ENCODE measurements at regions not wholly inside any gene's neighbourhood (a gene's known extent, or its start where the extent isn't known, plus 50 kb on each side); places are given as distances from the start of the nearest gene placed in this dataset.

DNA sequence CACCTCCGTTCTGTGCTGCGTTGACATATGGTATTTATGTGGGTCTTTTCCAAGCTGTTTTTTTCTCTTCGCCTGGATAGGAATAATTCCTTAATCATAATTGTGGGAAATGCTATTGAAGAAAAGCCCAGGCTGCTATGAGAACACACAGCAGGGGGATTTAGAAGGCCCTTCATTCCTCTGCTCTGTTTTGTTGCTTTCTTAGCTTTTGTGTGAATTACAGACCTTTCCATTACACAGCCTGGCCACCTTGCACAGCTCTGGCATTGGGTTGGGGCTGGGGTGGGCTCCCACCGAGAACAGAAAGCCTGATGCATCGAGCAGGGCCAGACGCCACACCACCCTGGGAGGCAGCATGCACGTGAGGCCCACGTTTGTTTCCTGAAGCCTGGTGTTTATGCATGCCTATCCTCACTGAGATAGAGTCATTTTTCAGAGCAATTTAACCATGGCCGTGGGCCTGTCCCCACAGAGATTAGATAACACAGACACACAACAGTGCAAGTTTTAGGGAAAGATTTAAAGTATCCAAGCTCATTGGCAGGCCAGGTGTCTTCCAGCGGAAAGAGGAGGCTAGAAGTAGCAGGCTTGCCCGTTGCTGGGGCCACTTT, 287.6 kb upstream of the PWP1 start:
- no peak overlapping the region for H3K4me3 ChIP-seq (ENCODE audit: low read depth, low read length)
- TF ChIP-seq, protein P1, sequence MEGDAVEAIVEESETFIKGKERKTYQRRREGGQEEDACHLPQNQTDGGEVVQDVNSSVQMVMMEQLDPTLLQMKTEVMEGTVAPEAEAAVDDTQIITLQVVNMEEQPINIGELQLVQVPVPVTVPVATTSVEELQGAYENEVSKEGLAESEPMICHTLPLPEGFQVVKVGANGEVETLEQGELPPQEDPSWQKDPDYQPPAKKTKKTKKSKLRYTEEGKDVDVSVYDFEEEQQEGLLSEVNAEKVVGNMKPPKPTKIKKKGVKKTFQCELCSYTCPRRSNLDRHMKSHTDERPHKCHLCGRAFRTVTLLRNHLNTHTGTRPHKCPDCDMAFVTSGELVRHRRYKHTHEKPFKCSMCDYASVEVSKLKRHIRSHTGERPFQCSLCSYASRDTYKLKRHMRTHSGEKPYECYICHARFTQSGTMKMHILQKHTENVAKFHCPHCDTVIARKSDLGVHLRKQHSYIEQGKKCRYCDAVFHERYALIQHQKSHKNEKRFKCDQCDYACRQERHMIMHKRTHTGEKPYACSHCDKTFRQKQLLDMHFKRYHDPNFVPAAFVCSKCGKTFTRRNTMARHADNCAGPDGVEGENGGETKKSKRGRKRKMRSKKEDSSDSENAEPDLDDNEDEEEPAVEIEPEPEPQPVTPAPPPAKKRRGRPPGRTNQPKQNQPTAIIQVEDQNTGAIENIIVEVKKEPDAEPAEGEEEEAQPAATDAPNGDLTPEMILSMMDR (IDR thresholded peaks at IDR 0.05; ENCODE audit: insufficient read depth, low read length) = no peak
- no peak for DNase-seq (ENCODE audit: low read depth)

DNA sequence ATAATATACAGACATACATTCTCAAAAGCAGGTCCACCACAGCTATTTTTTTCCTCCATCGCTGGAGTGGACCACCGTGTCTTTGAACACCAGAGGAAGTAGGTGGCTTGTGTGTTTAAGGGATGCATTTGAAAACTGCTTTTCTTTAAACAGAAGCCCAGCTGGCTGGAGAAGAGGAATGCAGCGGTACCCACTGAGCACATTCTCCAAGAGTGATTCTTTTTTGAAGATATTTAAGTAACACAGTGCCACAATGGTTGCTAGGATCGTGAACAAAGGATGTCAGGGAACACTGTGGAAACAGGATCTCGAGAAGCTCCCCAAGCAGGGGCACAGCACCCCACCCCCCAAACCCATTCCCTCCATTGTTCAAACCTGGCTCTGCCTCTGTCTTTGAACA, 286.6 kb upstream of the PWP1 start:
- DNase-seq (ENCODE audit: low read depth) = peak; percentile 25
- TF ChIP-seq, protein P1 (IDR thresholded peaks at IDR 0.05; ENCODE audit: insufficient read depth, low read length) = no peak
- H3K4me3 ChIP-seq (ENCODE audit: low read depth, low read length) = no peak overlapping the region

DNA sequence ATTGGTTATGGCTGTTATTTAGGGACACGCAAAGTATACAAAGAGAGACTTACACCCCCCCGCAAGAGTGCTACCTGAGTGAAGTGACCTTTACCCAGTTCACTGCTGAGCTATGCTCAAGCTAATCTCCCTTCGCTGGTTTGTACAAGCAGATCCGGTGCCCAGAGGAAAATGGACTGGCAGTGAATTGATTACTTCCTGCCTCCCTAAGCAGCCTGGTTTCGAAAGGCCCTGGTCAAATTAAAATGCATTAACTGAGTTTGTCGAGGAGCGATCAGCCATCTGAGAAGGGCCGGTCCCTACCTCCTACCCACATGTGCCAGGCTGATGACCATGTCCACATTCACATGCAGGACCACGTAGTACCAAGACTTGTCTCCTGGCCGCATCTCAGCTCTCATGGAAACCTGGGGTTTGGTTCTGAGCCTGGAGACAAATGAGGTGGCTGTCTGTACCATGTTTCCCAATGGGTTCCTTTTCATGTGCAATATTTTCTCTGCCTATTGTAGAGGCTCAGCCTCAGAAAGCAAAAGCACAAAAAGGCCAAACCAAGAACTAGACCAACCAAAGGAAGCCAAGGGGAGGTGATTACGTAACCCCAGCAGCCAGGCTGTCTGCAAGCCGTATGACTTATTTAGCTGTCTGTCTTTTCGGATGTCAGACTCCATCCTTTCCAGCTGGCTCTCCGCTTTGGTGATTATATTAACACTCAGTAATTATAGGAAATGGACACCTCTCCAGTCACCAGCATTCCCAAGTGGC, 284.7 kb upstream of the PWP1 start:
- no peak overlapping the region for H3K4me3 ChIP-seq (ENCODE audit: low read depth, low read length)
- TF ChIP-seq, protein P1 (IDR thresholded peaks at IDR 0.05; ENCODE audit: insufficient read depth, low read length) = no peak
- peak; percentile 78 for DNase-seq (ENCODE audit: low read depth)

DNA sequence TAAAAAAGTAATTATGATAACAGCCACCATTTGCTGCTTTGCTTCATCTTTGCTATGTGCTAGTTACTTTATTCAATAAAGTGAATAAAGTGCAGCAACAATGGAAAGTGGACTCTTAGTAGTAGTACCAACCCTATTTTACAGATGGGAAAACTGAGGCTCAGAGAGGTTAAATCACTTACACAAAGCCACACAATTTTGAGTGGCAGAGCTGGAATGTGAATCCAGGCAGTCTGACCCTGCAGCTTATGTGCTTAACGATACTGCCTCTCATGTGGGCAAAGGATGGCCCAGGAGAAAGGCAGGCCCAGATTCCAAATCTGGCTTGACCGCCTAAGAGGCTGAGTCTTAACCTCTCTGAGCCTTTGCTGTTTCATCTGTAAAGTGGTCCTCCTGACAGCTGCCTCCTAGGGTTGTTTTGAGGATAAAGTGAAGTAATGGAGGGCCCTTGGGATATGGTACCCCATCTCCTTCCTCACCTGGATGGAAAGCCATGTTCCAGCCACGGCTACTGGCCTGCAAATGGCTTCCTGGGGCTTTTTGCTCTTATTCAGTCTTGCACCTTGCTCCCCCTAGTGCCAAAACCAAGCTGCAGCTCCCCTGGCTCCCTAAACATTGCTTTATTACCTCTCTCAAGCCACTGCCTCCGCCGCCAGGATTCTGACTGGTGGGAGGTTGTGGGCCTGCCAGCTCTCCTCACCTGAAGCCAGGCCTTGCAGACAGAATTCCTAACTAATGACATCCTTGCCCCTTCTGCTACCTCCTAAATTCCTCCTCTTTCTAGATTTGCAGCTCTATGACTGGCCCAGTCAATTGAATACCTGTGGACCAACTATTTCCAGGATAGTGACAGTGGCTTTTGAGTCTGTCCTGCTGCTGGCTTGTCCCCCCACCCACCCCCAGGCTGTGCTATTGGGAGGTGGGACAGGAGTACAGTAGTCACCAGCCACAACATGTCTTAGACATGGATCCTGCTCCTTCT, 283.3 kb upstream of the PWP1 start:
- TF ChIP-seq, protein P1 (IDR thresholded peaks at IDR 0.05; ENCODE audit: insufficient read depth, low read length) = peak; percentile 84
- DNase-seq (ENCODE audit: low read depth) = peak; percentile 72
- no peak overlapping the region for H3K4me3 ChIP-seq (ENCODE audit: low read depth, low read length)

DNA sequence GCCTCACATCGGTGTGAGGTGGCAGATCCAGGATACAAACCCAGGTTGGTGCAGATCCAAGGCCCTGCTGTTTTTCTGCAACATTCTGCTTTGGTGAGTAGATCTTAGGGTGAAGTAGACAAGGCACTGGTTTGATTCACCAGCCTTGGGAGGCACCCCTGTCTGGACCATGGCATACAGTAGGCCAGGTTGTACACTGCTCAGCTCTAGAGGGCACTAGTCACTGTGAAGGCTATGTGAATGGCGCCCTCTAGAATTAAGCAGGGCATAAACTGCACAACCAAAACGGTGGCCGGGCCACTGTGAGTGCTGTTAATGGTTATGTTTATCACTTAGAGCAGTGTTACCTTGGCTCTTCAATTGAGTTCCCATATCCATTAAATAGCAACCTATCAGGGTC, 280.6 kb upstream of the PWP1 start:
- no peak overlapping the region for H3K4me3 ChIP-seq (ENCODE audit: low read depth, low read length)
- peak; percentile 44 for DNase-seq (ENCODE audit: low read depth)
- TF ChIP-seq, protein P1 (IDR thresholded peaks at IDR 0.05; ENCODE audit: insufficient read depth, low read length) = peak; percentile 54

DNA sequence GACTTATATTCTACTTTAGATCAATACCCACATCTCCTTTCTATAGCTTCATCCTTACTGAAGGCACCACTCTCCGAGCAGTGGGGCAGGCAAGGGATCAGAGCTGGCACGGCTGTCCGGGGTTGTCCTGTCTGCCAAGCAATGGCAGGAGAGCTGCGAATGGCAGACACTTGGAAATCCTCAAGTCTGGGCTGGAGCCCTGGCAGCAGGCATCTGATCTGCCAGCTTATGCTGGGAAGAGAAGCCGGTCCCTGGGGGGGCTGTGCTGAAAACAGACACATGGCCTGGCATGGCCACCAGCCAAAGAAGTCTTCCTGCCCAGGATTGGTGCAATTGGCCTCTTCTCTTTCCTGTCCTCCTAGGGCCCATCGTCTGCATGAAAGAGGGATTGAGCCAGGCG, 280.2 kb upstream of the PWP1 start:
- DNase-seq (ENCODE audit: low read depth) = no peak
- TF ChIP-seq, protein P1 (IDR thresholded peaks at IDR 0.05; ENCODE audit: insufficient read depth, low read length) = no peak
- H3K4me3 ChIP-seq (ENCODE audit: low read depth, low read length) = no peak overlapping the region
